ENCODE measurements at regions not wholly inside any gene's neighbourhood (a gene's known extent, or its start where the extent isn't known, plus 50 kb on each side); places are given as distances from the start of the nearest gene placed in this dataset.

DNA sequence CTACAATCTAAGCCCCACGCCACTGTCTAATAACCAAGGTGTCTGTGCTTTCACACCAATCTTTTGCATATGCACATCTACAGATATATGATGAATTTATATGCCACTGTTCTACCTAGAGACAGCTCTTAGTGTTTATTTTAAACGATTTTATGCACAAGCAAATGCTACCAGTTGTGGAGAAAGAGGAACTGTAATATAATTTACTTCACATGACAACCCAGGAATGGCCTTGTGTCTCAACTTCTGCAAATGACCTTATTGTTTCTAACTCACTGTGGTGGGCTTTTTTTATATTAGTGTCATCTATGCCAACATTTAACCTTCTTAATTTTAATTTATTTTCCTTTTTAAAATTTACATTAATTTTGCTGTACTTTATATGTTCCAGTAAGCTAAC is 531.1 kb upstream of the TLE4 start:
- Histone ChIP-seq H3K4me3 (no peak overlapping the region), H3K27ac (no peak overlapping the region), H3K9me3 (no peaks in the 10 kb centered on the region), H3K4me1 (no peaks in the 10 kb centered on the region), H3K27me3 (no peaks in the 10 kb centered on the region), H3K36me3 (no peaks in the 10 kb centered on the region)
- TF ChIP-seq CTCF (IDR thresholded peaks at IDR 0.05): no peak
- intact Hi-C loops (cut with DNase I): no loop called here
- ATAC-seq (no peak), DNase-seq (no peak)

GRCh38 chr9:79041266-79041665 is 530.5 kb upstream of the TLE4 start:
- intact Hi-C loops (cut with DNase I): no loop called here
- DNase-seq (no peak), ATAC-seq (no peak)
- Histone ChIP-seq H3K9me3 (no peaks in the 10 kb centered on the region), H3K27ac (no peak overlapping the region), H3K4me1 (no peaks in the 10 kb centered on the region), H3K27me3 (no peaks in the 10 kb centered on the region), H3K36me3 (no peaks in the 10 kb centered on the region), H3K4me3 (no peak overlapping the region)
- TF ChIP-seq CTCF (IDR thresholded peaks at IDR 0.05): no peak

DNA sequence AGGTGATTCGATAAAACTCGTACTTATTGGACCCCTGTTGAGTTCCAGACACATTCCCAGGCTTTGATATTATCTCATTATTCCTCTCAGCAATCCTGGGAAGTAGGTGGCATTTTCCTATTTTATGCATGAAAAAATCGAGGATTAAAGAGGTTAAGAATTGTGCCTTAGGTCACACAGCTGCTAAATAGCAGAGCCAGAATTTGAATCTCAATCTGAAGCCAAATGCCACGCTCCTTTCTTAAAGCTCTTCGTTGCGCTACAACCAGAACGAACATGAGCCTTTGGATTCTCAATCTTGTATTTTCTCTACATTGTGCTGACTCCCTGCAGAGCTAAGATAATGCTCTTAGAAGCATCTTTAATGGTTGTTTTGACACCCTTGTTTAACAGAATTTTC is 527.8 kb upstream of the TLE4 start:
- Histone ChIP-seq H3K4me3 (no peak overlapping the region), H3K27me3 (no peaks in the 10 kb centered on the region), H3K36me3 (no peaks in the 10 kb centered on the region), H3K9me3 (no peaks in the 10 kb centered on the region), H3K4me1 (no peaks in the 10 kb centered on the region), H3K27ac (no peak overlapping the region)
- intact Hi-C loops (cut with DNase I): no loop called here
- no peak for TF ChIP-seq CTCF (IDR thresholded peaks at IDR 0.05)
- no peak for ATAC-seq
- DNase-seq: no peak

DNA sequence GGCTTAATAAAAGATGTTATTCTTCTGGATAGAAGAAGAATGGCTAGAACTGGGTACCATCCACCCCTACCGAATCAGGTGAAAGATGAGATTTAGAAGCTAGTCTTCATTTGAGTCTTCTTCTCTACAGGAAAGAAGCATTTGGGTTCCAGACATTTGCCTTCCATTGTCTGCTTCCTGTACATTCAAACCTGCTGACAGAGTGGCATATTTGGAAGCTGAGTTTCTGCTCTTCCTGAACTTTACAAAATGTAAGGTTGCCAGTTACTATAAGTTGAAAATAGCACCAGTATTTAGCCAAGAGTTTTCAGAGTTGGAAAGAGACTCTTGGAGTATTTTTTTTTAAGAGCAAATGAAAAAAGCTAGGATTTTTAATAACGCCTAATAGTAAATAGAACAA is 525.4 kb upstream of the TLE4 start:
- intact Hi-C loops (cut with DNase I): no loop called here
- no peak for TF ChIP-seq CTCF (IDR thresholded peaks at IDR 0.05)
- H3K27ac ChIP-seq: no peak overlapping the region

DNA sequence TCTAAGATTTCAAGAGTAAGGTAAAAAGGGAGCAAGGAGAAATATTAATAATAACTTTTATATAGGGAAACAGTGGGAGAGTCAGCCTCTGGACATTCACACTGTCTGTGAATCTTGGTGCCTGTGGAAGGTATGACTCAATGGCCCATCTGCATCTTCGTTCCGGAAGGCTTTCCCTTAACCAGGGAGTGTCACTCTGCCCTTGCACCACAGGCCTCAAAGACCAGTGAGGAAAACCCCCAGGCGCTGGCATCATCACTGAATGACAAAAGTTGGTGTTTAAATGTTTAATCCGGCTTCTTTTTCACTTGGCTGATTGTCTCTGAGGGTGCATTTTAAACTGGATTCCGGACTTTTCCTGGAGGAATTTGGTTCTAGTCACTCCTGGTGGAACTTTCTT is 522.4 kb upstream of the TLE4 start:
- no peak for DNase-seq
- Histone ChIP-seq H3K4me1 (no peaks in the 10 kb centered on the region), H3K36me3 (no peaks in the 10 kb centered on the region), H3K4me3 (no peak overlapping the region), H3K27ac (no peak overlapping the region), H3K9me3 (no peaks in the 10 kb centered on the region), H3K27me3 (no peaks in the 10 kb centered on the region)
- no peak for ATAC-seq
- intact Hi-C loops (cut with DNase I): no loop called here
- TF ChIP-seq CTCF (IDR thresholded peaks at IDR 0.05): no peak

More for the DNA sequence above, 525.4 kb upstream of the TLE4 start:
- no peaks in the 10 kb centered on the region for H3K9me3 ChIP-seq
- no peaks in the 10 kb centered on the region for H3K4me1 ChIP-seq
- no peak for ATAC-seq
- H3K36me3 ChIP-seq: no peaks in the 10 kb centered on the region
- H3K27me3 ChIP-seq: no peaks in the 10 kb centered on the region
- DNase-seq: no peak
- no peak overlapping the region for H3K4me3 ChIP-seq

GRCh38 chr9:79053598-79053997 is 518.2 kb upstream of the TLE4 start:
- ATAC-seq (no peak), DNase-seq (no peak)
- TF ChIP-seq CTCF (IDR thresholded peaks at IDR 0.05): no peak

More at GRCh38 chr9:79053598-79053997, 518.2 kb upstream of the TLE4 start:
- intact Hi-C loops (cut with DNase I): no loop called here
- H3K27me3 ChIP-seq: no peaks in the 10 kb centered on the region
- H3K4me3 ChIP-seq: no peak overlapping the region
- H3K27ac ChIP-seq: no peak overlapping the region
- H3K9me3 ChIP-seq: no peaks in the 10 kb centered on the region
- H3K36me3 ChIP-seq: no peaks in the 10 kb centered on the region
- H3K4me1 ChIP-seq: no peaks in the 10 kb centered on the region

Measured in upper lobe of right lung (tissue), 1 donor.